Activated CD4-positive, alpha-beta T cell treated with anti-CD3 and anti-CD28 coated beads, Interleukin-2, amount 50 U/mL, for 4 hours (primary cell): ENCODE measurements at regions not wholly inside any gene's neighbourhood (a gene's known extent, or its start where the extent isn't known, plus 50 kb on each side); places are given as distances from the start of the nearest gene placed in this dataset.
"Not testable (repeated sequence)": the region's sequence is repeated elsewhere in the genome, so short reads cannot be mapped to it uniquely, and the experiment has no call there.

Source experiments
- DNase-seq, 2 experiments: peaks; one replicate each; pipeline ENCODE4 v3.0.0-alpha.2; 2020

DNA sequence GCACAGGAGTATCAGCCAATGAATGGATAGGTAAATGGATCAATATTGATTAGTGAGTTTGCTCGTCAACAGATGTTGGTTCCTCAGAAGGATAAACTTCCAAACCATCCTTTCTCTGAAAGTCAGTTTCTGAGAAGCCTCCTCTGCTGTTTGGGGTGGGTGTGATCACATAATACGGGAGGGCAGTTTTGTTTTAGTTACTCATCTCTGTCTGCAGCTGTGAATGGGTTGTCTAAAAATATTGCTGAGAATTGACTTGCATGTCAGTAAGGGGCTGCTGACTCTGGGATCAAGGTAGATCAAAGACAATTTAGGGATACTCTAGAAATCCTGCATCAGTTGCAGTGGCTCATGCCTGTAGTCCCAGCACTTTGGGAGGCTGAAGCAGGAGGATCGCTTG lies 390.8 kb upstream of the AMELY start:
- DNase-seq: no peak

DNA sequence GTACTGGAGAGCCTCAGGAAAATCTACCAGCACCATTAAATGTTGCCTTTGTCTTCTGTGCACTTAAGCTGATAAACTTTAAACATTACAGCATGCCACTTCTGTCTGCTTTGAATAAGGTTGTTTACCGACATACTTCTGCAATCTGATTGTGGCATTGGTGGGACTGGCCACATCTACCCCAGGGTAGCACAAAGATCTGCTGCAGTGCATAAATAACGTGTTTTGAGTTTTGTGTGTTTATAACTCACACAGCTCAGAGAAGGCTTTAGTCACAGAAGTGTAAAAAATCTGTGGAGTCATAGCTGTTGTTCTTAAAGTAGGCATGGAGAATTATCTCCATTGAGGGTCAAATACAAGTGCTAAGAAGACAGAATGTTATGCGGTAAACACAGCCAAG lies 388.4 kb upstream of the AMELY start:
- no peak for DNase-seq

DNA sequence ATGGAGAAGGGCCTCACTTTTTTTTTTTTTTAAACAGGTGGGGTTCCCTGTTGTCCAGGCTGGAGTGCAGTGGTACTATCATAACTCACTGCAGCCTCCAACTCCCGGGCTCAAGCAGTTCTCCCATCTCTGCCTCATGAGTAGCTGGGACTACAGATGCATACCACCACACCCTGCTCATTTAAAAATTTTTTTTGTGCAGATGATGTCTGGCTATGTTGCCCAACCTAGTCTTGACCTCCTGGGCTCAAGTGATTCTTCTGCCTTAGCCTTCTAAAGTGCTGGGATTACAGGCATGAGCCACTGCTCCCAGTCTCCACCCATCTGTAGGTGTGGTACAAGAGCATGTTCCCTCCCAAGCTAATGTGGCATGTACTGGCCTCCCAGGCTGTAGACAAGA lies 380.6 kb upstream of the AMELY start:
- DNase-seq: no peak

DNA sequence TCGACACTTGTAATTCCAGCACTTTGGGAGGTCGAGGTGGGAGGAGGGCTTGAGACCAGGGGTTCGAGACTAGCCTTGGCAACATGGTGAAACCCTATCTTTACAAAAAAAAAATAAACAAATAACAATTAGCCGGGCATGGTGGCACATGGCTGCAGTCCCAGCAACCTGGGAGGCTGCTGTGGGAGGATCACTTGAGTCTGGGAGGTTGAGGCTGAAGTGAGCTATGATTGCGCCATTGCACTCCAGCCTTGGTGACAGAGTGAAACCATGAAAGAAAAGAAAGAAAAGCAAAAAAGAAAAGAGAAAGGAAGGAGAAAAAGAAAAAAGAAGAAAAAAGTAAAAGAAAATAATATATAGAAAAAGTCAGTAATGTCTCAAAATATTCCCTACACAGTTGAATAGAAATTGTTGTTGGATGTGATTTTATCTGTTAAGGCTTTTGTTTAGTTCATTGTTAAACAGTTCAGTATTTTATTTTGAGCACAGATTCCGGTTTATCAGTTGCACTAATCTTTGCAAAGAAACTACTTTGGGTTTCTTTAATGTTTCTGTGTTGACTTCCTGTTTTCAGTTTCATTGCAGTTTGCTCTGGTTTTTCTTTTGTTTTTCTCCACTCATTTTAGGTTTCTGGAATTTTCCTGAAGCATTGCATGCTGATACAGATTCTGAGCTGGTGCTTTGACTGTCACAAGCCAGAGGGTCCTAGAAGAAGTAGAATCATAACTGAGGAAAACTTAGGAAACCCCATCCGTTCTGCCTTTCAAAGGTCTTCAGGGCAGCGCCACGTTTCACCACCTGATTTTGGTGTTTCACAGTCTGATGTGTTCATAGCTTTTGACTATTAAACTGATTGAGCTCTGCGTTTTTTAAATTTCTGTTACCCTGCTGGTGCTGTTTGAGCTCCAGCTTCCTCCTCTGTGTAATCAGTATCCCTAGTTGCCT lies 378.6 kb upstream of the AMELY start:
- DNase-seq: no peak

DNA sequence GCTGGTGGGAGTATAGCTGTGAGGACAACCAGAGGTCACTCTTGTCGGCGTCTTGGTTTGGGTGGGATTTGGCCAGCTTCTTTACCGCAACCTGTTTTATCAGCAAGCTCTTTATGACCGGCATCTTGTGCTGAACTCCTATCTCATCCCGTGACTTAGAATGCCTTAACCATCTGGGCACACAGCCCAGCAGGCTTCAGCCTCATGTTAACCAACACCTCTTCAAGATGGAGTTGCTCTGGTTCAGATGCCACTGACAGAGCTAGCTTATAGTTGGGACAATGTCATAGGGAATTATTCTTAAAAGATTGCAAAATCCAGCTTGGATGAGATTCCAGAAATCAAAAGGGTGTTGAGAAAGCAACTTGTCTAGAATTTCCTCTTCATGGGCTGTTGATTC lies 377.1 kb upstream of the AMELY start:
- no peak for DNase-seq

DNA sequence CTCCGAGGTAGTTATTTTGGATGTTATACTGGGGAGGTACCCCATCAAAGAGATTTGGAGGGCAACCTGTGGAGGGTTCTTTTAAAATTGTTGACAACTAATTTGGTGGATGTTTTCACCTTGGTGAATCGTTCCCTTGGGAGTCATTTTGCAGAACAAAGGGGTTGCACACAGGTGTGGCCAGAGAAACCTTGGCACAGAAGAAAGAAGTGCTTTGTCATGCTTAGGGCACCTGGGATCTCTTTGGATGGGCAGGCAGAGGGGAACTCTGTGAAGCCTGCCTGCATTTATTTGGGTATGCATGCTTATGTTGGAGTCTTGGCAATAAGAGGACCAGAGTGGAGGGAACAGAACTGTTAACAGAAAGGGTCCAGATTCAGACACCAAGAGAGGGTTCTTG lies 376.4 kb upstream of the AMELY start:
- DNase-seq: not testable (repeated sequence)

DNA sequence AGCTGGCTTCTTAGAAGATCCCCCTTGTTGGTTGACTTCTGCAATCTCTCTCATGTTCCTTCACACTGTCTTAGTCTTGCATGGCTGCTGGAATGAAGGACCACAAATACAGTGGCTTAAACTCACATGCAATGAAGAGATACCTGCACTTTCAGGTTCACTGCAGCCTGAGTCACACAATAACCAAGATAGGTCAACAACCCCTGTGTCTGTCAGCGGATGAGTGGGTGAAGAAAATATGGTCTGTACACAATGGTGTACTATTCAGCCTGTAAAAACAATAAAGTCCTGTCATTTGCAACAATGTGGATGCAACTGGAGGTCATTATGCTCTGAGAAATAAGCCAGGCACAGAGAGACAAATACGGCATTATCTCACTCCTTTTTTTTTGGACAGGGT lies 373.8 kb upstream of the AMELY start:
- DNase-seq: no peak

DNA sequence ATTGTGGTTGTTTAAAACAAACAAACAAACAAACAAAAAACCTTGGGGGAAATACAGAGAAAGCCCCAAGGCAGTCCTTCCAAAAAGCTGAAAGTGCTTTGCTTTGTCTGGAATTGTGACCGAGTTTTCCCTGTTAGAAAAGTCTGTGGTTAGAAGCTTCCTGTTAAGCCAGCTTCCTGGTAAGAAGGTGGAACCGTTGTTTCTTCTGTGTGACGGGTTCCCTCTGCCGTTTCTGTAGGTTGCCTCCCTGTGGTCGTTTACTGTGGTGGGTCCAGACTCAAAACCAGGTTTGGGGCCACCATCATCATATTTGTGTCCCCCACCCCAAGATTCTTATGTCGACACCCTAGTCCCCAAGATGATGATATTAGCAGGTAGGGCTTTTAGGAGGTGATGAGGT lies 371.4 kb upstream of the AMELY start:
- DNase-seq: no peak

DNA sequence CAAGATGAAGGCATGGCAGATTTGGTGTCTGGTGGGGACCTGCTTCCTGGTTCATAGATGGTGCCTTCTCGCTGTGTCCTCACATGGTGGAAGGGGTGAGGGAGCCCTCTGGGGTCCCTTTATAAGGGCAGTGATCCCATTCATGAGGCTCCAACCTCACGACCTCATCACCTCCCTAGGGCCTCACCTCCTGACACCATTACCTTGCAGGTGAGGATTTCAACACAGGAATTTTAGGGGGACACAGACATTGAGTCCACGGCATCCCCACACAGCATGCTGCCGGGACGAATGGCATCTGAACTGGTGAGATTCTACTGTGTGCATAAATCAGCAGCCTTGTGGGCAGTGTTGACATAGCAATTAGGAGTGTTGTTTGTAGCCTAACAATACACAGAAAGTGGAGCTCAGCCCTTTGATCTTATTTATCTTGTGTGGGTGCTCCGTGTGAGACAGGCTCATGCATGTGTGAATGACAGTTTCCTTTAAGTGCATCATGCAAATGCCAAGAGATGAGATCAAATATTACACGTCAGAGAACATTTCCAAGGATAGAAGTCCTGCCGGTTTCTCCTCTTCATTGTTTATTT lies 368.7 kb upstream of the AMELY start:
- DNase-seq: not testable (repeated sequence)

DNA sequence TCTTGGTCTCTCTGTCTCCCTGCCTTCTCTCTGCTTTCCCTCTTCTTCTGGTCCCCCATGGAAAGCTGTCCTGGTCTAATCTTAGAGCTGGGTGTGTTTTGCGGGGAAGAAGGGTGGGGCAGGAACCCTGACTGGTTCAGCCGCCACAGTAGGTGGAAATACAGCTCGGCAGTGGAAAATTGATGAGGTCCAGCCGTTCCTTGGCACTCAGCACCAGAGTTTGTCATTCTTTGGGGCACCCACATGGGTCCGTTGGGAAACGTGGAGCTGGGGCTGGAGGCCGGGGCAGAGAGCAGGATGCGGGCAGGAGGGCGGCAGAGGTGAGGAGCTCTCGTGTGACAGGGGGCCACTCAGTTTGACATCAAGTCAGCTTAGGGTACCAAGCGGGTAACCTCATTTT lies 364.2 kb upstream of the AMELY start:
- no peak for DNase-seq

DNA sequence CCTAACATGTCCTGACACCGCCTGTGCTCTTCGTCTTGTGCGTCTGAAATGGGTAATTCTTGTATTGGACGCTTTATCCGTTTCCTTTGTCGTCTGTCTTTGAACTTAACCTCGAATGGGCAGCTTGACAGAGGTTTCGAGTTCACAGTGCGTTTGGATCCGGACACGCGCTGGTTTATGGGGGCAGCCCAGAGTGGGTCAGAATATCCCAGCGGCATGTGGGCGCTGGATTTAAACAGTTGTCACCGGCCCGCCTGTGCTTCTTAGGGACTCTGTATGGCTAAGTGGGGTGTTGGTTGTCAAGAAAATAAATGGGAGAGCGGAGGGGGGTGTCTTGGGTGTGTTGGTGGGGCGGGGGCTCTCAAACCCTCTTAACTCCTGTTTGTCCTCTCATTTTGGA lies 363.5 kb upstream of the AMELY start:
- DNase-seq: no peak

DNA sequence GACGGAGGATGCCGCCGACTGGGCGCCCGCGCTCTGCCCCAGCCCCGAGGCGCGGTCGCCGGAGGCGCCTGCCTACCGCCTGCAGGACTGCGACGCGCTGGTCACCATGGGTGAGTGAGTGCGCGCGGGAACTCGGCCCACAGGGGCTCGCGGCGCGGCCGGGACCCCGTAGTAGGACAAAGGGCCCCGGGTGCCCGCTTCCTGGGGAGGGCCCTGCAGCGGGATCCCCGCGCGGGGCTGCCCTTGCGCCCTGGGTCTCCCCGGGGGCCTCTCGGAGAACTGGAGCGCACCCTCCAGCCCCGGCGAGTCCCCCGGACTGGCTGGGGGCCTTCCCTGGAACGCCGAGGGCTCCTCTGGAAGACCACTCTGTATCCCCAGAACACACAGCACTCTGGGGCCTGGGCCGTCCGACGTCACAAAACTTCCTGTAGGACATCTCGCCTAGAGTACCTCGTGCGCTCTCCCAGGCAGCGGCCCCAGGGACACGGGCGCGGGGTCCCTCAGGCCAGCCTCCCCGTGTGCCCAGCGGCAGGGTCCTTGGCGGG lies 362.9 kb upstream of the AMELY start:
- no peak for DNase-seq

DNA sequence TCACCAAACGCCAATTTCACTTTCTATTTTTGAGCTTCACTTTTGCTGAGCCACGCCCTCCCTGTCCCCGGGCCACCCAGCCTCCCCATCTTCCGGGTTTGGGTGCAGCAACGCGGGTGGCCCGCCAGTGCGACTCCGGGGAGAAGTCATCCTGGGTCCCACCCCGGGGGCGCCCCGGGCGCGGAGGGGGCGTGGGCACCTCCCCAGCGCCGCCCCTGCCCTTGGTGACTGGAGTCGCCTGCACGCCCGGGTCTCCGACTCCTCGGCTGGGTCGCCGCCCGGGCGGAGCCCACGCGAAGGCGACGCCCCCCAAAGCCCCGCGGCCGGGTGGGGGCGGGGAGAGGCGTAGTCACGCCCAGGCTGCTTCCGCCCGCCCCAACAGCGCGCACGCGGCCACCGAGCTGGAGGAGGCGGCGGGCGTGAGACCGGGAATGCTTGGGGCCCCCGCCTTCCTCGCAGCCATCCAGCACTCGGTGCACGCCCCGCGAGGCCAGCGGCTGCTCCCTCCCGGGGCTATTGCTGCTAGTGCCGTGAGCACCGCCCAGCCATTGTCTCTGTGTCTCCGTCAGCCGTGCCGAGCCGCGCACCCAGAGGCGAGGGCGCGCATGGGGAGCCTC lies 362.1 kb upstream of the AMELY start:
- DNase-seq: peak; percentile 83 to 85

DNA sequence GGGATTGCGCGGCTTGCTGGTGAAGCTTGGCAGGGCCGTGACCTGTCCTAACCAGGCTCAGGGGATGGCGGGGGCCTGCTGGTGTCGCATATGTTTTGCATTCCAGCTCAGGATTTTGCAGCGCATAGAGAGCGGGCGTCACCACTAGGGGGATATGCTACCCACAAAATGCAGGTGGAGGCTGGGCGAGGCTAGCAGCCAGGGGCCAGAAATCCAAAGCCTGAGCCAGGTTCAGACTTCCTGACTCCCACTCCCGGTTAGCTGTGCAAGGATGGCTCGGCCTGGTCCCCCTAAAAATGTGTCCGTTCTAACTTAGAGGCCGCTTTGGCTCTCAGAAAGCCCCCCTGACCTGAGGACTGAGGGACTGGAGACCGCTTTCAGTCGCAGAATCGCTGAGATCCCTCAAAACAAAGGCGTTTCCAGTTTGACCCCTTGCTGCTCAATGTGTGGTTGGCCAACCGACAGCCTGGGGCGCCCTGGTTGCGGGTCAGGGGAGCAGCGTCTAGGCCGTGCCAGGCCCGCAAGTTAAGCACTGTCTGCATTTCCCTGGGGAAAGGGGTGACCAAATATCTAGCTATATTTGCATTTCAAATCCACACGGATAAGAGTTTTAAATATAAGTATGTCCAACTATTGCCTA lies 361.1 kb upstream of the AMELY start:
- DNase-seq: peak; percentile 56

DNA sequence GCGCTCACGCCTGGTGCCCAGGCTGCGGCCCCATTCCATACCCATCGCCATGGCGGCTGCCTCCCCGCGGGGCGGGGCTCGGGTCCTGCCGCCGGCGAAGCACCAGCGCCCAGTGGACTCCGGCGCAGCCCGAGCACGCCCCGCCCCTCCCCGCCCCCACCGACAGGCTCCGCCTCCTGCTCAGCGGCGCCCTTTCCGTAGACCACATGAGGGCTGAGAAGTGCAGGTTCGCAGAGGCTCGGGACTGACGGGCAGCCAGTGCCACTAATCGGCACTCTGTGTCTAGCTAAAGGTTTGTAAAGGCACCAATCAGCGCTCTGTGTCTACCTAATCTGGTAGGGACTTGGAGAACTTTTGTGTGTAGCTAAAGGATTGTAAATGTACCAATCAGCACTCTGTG lies 352.2 kb upstream of the AMELY start:
- DNase-seq: no peak

DNA sequence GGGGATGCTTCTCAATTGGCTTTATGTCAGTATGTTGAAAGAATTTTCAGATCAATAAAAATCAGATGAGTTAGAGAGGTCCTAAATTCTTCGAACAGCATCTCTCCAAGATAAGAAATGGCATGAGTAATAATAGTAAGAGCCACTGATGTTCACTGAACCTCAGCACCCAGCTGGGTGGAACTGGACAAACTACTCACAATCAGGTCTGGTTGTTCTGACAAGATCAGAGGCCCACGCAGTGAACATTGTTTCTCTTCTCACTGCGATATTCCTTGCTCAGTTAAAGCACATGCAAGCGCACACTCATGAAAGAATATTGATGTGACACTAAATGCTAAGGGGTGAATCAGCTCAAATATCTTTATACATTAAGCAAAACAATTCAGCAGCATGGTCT lies 351.0 kb upstream of the AMELY start:
- no peak for DNase-seq

DNA sequence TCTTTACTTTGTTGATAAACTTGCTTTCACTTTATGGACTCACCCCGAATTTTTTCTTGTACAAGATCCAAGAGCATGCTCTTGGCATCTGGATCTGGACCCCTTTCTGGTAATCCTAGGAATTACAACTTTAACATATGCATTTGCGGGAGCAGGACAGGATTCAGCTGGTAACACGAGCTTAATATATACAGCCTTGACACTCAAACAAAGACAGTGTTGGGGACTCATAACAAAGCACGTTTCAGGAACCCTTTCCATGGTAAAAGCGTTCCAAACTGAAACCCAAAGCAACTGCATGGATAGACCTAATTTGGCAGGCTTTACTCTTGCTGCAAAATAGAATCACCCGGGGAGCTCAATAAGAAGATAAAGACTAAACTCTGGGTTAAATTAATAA lies 349.7 kb upstream of the AMELY start:
- no peak for DNase-seq

DNA sequence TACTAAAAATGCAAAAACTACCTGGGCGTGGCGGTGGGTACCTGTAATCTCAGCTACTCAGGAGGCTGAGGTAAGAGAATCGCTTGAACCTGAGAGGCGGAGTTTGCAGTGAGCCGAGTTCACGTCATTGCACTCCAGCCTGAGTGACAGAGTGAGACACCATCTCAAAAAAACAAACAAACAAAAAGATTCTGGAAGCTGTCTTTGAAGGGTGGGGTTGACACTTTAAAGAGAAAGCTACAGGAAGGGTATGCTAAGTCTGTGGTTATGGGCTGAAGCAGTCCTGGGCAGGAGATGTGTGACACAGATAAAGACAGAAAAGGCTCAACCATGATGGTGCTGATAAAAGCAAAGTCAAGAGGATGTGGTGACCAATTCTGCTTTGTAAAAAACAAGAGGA lies 328.5 kb upstream of the AMELY start:
- DNase-seq: peak; percentile 9 to 17

DNA sequence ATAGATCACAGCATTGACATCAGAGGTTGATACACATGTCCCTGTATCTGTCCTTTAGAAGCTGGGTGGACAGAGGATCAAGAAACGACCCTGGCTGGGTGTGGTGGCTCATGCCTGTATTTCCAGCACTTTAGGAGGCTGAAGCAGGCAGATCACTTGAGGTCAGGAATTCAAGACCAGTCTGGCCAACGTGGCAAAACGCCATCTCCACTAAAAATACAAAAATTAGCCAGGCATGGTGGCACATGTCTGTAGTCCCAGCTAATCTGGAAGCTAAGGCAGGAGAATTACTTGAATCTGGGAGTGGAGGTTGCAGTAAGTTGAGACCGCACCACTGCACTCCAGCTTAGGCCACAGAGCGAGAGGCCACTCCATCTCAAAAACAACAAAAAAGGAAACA lies 300.4 kb upstream of the AMELY start:
- no peak for DNase-seq

DNA sequence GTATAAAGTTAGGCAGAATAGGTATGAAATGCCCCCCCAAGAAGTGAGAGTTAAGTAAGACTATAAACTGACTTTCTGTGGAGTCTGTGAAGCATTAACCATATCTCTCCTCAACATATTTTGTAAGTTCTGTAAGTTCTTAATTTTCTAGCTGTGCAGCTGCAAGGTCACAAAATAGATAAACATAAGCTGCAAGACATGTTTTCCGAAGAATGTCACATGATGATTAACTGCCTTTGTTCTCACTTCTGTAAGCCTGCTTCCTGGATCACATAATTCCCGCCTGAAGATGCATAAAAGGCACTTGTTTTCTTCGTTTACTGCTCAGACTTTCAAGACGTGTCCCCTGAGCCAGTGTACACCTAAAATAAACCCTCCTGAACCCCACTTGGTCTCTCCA lies 292.9 kb upstream of the AMELY start:
- DNase-seq: no peak

DNA sequence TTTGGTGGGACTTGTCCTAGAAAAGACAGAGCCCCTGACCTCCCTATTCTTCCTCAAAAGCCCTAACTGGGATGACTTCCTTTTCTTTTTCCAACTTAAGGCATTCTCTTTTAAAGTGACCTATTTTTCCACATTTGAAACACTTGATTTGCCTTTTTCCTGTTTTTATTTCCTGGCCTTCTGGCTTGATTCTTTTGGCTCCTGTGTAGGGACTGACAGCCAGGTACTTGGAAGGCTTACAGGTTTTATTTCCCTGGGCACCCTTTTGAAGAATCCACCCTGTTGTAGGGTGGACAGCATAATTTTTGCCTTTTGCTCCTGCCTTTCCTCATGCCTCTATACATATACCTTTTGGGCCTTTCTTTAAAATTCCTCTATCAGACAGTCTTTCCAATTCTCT lies 271.0 kb upstream of the AMELY start:
- no peak for DNase-seq

DNA sequence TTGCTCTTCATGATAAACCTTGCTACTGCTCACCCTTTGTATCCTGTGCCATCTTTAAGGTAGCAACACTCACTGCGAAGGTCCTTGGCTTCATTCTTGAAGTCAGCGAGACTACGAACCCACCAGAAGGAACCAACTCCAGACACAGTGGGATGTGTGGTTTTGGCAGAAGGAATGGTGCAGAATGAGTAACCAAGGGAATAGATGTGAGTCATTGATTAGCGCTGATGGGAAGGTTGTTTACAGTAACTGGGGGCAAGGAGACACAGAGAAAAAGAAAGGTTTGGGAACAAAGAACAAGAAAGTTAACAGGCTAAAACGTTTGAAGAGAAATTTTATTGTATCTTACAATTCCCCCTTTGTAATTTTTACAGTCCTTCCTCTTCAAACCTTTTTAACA lies 266.1 kb upstream of the AMELY start:
- DNase-seq: no peak

DNA sequence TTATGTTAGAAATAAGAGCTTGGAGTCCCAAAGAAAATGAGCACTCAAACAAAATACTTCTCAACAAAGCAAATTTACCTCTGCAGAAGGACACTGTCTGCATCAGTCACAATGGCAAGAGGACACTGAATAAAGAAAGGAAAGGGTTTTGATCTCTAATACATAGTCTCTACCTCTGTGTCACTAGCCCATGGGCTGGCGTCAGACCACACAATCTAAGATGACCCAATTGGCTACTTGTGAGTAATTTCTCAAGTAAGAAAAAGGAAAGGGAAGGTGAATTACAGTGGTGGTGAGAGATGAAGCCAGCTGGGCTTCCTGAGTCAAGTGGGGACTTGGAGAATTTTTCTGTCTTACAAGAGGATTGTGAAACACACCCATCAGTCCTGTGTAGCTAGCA lies 257.9 kb upstream of the AMELY start:
- no peak for DNase-seq
